SH-SY5Y (cell line): ENCODE measurements at regions not wholly inside any gene's neighbourhood (a gene's known extent, or its start where the extent isn't known, plus 50 kb on each side); places are given as distances from the start of the nearest gene placed in this dataset.

ENCODE experiments used
- GATA2 ChIP-seq: IDR thresholded peaks from 2 replicates; pipeline ENCODE4 v1.6.1; 2011; ENCODE audit warnings: mild to moderate bottlenecking, low read depth, low read length
- GATA3 ChIP-seq: IDR thresholded peaks from 2 replicates; pipeline ENCODE4 v1.6.1; 2011; ENCODE audit warnings: low read depth, mild to moderate bottlenecking, low read length, moderate library complexity

GRCh38 chr2:4369826-4370419, 666.5 kb downstream of the DCDC2C start:
- no peak for TF ChIP-seq GATA3
- TF ChIP-seq GATA2: no peak
